NCI-H146 treated with DMSO at 0.1 percent for 48 hours (cell line): ENCODE measurements at regions not wholly inside any gene's neighbourhood (a gene's known extent, or its start where the extent isn't known, plus 50 kb on each side); places are given as distances from the start of the nearest gene placed in this dataset.
"Not testable (repeated sequence)": the region's sequence is repeated elsewhere in the genome, so short reads cannot be mapped to it uniquely, and the experiment has no call there.

Experiments used
- DNase-seq: peaks from one replicate; lab custom pipeline; 2025; ENCODE audit not compliant: unreplicated experiment; lab: John Stamatoyannopoulos, UW

DNA sequence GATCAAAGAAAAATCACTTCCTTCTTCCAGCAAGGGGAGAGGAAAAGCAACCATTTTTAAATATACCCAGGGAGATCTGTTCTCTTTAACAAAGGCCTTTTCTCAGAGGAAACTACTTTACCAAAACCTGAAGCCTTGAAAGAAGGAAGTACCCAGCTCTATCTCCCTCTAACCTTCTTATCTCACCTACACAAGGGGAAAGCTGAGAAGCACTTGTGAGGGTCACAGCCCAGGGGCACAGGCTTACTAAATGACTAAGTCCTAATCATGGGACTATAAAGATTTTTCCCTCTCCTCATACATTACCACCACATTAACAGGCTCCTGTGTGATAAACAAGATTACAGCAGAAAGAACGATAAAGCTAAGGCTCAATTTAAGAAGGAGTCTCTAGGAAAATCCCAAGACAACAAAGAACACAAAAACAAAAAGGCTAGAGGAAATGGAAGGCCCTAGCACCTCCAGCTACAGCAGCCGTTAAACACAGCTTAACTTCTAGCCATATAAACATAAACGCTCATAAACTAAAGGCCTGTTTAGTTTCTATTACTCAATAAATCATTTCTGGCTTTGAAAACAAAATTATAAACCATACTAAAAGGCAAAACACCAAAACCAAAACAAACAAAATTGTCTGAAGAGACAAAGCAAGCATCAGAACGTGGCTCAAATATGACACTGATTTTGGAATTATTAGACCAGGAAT lies 284.9 kb upstream of the ECI2 start:
- no peak for DNase-seq

GRCh38 chr6:4415549-4415948 lies 280.2 kb upstream of the ECI2 start:
- DNase-seq = no peak

- not testable (repeated sequence) for DNase-seq
Observed at GRCh38 chr6:4414078-4414477, 278.7 kb upstream of the ECI2 start.

DNA sequence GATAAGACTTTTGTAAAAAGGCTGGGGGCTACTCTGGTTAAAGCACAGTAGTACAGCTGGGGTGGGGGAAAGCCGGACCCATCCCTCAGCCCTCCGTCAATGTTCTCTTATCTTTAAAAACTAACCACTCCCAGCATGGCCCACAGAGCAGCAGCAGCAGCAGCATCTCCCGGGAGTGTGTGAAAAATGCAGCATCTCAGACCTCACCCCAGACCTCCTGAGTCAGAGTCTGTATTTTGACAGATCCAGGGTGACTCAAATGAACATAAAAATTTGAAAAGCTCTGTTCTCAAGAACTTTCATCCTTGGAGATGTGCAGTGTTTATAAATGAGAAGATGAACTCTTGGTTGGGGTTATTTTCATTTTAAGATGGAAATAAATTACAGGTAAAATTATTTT lies 277.7 kb upstream of the ECI2 start:
- DNase-seq = no peak

DNA sequence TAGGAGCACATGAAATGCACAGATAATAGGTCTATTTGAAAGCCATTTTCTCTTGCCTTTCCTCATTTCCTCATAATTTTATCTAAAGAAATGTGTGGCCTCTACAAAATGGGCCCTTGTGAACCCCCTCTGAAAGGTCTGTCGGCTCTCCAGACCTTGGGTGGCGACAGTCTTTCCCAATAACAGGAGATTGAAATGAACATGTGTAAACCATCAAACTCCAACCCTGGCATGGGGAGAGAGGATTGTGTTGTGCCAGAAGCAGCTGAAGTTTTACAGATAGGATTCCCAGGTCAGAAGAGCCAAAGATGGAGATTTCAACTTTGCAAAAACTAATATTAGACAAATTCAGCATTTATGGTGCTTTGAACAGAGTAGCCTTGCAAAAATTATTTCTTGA lies 277.1 kb upstream of the ECI2 start:
- DNase-seq = no peak

- DNase-seq = no peak
Observed at GRCh38 chr6:4412077-4412476, 276.7 kb upstream of the ECI2 start.

- not testable (repeated sequence) for DNase-seq
Observed at GRCh38 chr6:4407710-4408109, 272.3 kb upstream of the ECI2 start.

DNA sequence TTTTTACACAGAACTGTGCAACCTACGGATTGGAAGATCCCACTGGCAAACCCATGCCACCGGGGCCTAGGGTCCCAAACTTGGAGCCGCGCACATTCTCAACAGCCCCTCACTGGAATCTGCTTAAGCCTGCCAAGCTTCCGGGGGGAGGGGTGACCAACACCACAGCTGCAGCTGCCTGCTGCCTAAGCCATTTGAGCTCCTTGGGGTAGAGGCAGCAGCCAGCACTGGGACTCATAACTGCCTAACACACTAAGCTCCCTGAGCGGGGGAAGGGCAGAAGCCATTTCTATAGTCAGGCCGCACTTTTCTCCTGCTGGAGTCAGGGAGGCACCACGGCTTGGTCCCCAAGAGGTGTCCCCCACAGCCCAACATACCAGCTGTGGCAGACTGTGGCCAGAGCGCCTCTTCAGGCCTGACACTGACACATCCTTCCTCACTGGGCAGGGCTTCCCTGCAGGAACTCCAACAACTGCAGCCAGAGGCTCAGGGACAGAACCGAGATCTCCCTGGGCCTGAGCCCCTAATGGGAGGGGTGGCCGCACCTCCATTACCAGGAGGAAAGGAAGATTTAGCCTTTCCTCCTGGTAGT lies 270.3 kb upstream of the ECI2 start:
- DNase-seq = no peak

DNA sequence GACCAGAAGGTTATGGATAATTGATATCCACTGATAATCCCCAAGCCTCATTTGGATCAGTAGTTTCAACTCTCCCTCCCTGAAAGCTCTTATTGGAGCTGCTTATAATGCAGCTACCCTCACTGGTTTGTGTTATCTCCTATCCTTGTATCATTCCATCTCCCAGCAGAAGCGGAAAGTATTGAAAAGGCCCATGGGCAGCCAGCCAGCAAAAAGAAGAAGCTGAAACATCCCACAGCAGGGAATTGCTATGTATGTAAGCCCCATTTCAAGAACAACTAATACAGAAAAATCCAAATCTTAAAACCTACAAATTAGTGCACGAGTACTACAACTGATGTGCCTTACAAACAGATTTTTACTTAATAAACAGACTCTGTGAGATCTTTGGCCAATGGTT lies 269.0 kb upstream of the ECI2 start:
- no peak for DNase-seq

- no peak for DNase-seq
Observed at GRCh38 chr6:4403828-4404227, 268.5 kb upstream of the ECI2 start.

DNA sequence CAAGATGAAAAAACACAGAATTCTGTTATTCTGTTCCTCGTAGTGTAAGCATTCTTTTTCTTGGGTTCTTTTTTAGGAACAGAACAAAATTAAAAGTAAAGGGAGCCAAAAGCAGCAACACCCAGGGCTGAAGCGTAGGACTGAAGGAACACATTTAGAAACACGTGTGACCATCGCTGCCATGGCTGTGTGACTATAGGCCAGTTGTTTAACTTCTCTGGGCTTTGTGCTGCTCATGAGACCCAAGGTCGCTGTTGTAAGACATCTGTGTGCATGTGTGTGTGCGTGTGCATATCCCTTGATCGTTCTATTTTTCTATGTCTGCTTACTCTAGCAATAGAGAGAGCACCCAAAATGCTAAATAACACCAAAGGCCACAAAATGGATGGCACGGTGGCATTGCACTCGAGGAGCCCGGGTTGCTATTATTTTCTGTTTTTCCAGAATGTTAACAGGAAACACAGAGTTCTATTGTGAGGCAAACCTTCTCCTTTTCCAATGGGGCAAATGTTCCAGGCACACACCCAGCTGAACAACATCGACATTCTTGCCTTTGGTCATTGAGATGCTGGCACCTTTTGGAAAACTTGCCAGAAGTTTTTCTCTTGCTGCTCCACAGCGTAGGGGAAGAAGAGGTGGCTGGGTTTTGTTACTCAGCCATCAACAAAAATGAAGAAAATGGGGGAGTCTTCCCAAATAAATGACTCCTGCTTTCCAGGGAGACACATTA lies 267.8 kb upstream of the ECI2 start:
- no peak for DNase-seq

- DNase-seq = no peak
Observed at GRCh38 chr6:4402477-4402976, 267.2 kb upstream of the ECI2 start.

DNA sequence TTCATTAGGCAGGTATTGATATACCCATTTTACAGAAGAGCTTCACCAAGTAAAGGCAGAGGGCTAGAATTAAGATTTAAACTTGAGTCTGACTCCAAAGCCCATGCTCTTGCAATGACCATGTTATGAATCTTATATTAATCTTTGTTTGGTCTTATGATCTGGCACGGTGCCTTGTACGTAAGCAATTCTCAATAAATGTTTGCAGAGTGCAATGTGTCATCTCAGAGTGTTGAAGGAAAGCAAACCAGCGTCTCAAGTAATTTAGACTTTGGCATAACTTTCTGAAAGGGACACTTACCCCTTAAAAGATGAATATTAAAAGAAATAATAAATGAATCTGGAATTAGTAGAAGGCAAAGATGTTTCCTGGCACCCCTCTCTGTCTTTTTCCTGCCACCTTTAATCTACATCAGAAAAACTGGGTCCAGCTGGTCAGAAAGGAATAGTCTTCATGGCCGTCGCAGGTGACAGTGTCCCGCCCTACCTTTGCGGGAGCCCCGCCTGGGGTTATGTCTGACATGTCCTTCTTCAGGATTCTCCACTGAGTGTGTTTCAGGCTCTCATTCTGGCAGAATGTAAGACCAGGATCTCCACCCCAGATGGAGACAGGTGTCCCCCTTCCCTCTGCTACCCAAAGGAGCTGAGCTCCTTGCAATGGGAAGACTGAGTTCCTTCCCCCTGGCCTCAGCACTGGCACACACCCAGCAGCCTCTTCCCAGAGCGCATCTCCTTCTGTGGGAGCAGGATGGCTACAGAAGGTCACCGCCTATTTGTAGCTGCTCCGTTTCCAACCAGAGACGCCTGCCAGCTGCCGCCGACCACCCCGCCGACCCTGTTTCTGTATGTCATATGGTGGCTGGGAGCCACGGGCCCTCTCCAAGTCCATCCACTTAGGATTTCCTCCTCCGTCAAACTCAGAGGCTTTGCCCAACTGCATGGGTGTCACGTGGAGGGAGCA lies 266.3 kb upstream of the ECI2 start:
- no peak for DNase-seq

DNA sequence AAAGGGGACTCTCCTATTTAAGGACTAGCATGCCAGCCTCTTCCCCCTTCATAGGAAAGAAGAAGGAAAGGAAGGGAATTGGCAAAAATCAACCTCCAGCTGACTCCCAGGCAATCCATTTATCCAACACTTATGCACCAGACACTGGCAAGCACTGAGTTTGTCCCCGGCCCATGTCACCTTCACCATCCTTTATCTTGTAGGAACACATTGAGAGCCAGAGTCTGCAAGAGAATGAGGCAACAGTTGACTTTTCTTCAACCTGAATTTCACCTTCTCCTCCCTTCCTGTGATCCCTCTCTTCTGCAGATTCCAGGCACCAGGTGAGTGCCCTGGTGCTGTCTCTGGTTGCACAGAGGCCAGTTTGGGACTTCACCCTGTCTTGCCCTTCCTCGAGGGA lies 264.3 kb upstream of the ECI2 start:
- DNase-seq = no peak

GRCh38 chr6:4398791-4399190 lies 263.4 kb upstream of the ECI2 start:
- no peak for DNase-seq

DNA sequence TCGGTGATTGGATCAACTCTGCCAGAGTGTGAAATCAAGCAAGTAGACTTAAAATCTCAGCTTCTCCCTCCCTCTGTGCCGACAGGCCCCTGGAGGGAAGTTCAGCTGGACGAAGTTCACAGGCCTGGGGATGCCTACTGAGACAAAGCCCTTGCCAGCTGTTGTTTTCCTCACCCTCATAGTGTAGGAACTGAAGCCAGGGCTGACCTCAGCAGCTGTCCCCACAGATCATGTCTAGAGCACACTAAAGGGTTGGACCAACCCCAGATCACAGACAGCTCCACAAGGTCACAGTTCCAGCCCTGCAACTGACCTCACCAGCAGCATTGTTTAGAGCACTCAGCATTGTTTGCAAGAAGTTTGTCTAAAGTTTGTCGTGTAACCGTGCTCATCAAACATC lies 261.9 kb upstream of the ECI2 start:
- DNase-seq = no peak

GRCh38 chr6:4396044-4396443 lies 260.7 kb upstream of the ECI2 start:
- no peak for DNase-seq

DNA sequence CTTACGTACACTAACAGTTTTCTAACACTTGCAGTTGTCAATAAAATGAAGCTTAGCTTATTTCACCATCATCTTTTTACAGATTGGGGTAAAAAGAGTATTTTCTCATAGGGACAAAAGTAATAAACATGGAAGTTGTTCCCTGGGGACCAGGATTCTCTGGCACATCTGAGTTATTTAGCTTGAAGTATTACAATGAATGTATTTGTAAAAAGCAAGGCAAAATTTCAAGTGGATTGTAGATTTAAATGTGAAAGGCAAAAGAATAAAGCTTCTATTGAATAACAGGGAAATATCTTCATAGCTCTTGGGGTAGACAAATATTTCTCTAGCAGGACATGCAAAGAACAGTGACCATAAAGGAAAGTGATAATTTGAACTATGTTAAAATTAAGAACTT lies 260.0 kb upstream of the ECI2 start:
- DNase-seq = no peak

DNA sequence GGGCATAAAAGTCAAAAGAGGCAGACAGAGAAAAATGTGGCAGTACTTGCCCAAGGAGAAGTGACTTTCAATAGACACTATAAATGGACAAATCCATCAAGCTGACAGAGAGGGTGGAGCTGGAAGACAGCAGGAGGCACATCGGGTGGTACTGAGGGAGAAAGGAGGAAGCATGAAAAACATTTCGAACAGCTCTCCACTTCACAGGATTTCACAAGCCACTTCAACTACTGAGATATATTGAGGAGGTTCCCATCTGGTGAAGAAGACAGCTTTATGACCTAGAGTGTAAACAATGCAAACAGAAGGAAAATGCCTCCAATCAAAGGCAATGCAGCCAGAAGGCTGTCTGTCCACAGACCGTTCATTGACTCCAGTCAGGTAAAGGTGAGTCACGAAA lies 259.4 kb upstream of the ECI2 start:
- no peak for DNase-seq

GRCh38 chr6:4388675-4389074 lies 253.3 kb upstream of the ECI2 start:
- no peak for DNase-seq

DNA sequence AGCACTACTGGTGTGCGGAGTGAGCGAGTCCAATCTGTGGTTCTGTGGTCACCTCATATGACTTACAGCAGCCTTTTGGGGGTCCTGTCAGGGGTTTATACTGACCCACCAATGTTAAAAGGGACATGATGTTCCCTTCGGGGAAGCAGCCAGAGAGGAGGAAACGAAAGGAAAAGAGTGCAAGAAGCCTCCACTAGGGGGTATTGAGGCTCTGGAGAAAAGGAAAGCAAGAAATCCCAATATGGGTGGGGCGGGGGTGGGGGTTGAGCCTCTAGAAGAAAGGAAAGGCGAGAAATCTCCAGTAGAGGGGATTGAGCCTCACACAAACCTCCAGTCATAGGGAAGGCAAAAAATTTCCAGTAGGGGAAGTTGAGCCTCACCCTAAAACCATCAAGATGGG lies 249.3 kb upstream of the ECI2 start:
- DNase-seq = no peak
